ENCODE measurements at regions not wholly inside any gene's neighbourhood (a gene's known extent, or its start where the extent isn't known, plus 50 kb on each side); places are given as distances from the start of the nearest gene placed in this dataset.

- TF ChIP-seq EZH2phosphoT487 (IDR thresholded peaks at IDR 0.05; ENCODE audit: low read depth) (no peak), CTCF (IDR thresholded peaks at IDR 0.05; ENCODE audit: low read depth, low read length) (no peak)
- Histone ChIP-seq H2AFZ (ENCODE audit: low read depth, low read length) (no peak overlapping the region), H3K4me2 (ENCODE audit: low read length) (no peak overlapping the region), H3K9me3 (ENCODE audit: insufficient read depth, low read length) (no peaks in the 10 kb centered on the region), H3K79me2 (ENCODE audit: low read length) (no peaks in the 10 kb centered on the region), H3K4me3 (ENCODE audit: low read length) (no peak overlapping the region), H3K36me3 (replicated peaks; ENCODE audit: low read depth, low read length) (no peaks in the 10 kb centered on the region), H4K20me1 (ENCODE audit: insufficient read depth, low read length) (no peaks in the 10 kb centered on the region), H3K27ac (ENCODE audit: low read length) (no peak overlapping the region), H3K27me3 (ENCODE audit: low read depth, low read length) (peaks cover 38% of the 10 kb centered on the region), H3K4me1 (ENCODE audit: low read length) (no peaks in the 10 kb centered on the region), H3K9ac (ENCODE audit: low read length) (no peak overlapping the region)
These were observed 141.8 kb upstream of the KCNG1 start for GRCh38 chr20:51164731-51165130.

- no peaks in the 10 kb centered on the region for H4K20me1 ChIP-seq (ENCODE audit: insufficient read depth, low read length)
- no peaks in the 10 kb centered on the region for H3K79me2 ChIP-seq (ENCODE audit: low read length)
- H3K27me3 ChIP-seq (ENCODE audit: low read depth, low read length), result peaks cover 38% of the 10 kb centered on the region
- H2AFZ ChIP-seq (ENCODE audit: low read depth, low read length), result no peak overlapping the region
- no peaks in the 10 kb centered on the region for H3K9me3 ChIP-seq (ENCODE audit: insufficient read depth, low read length)
- no peaks in the 10 kb centered on the region for H3K36me3 ChIP-seq (replicated peaks; ENCODE audit: low read depth, low read length)
- no peaks in the 10 kb centered on the region for H3K4me1 ChIP-seq (ENCODE audit: low read length)
- H3K27ac ChIP-seq (ENCODE audit: low read length), result no peak overlapping the region
- H3K4me3 ChIP-seq (ENCODE audit: low read length), result no peak overlapping the region
- H3K9ac ChIP-seq (ENCODE audit: low read length), result no peak overlapping the region
- no peak for TF ChIP-seq EZH2phosphoT487 (IDR thresholded peaks at IDR 0.05; ENCODE audit: low read depth)
- no peak for TF ChIP-seq CTCF (IDR thresholded peaks at IDR 0.05; ENCODE audit: low read depth, low read length)
- no peak overlapping the region for H3K4me2 ChIP-seq (ENCODE audit: low read length)
These were observed 141.2 kb upstream of the KCNG1 start for GRCh38 chr20:51163996-51164600.

GRCh38 chr20:51162015-51162414, 139.1 kb upstream of the KCNG1 start:
- H3K9me3 ChIP-seq (ENCODE audit: insufficient read depth, low read length), result no peaks in the 10 kb centered on the region
- no peak overlapping the region for H3K4me3 ChIP-seq (ENCODE audit: low read length)
- TF ChIP-seq EZH2phosphoT487 (IDR thresholded peaks at IDR 0.05; ENCODE audit: low read depth) (no peak), CTCF (IDR thresholded peaks at IDR 0.05; ENCODE audit: low read depth, low read length) (no peak)
- H4K20me1 ChIP-seq (ENCODE audit: insufficient read depth, low read length), result no peaks in the 10 kb centered on the region
- peaks cover 46% of the 10 kb centered on the region for H3K27me3 ChIP-seq (ENCODE audit: low read depth, low read length)
- no peaks in the 10 kb centered on the region for H3K36me3 ChIP-seq (replicated peaks; ENCODE audit: low read depth, low read length)
- H3K4me1 ChIP-seq (ENCODE audit: low read length), result no peaks in the 10 kb centered on the region
- H3K9ac ChIP-seq (ENCODE audit: low read length), result no peak overlapping the region
- no peak overlapping the region for H2AFZ ChIP-seq (ENCODE audit: low read depth, low read length)
- no peaks in the 10 kb centered on the region for H3K79me2 ChIP-seq (ENCODE audit: low read length)
- no peak overlapping the region for H3K27ac ChIP-seq (ENCODE audit: low read length)
- H3K4me2 ChIP-seq (ENCODE audit: low read length), result no peak overlapping the region

GRCh38 chr20:51160821-51161220, 137.9 kb upstream of the KCNG1 start:
- Histone ChIP-seq H3K27me3 (ENCODE audit: low read depth, low read length) (peaks cover 58% of the 10 kb centered on the region), H2AFZ (ENCODE audit: low read depth, low read length) (no peak overlapping the region), H3K4me2 (ENCODE audit: low read length) (no peak overlapping the region)

More at GRCh38 chr20:51160821-51161220, 137.9 kb upstream of the KCNG1 start:
- H3K36me3 ChIP-seq (replicated peaks; ENCODE audit: low read depth, low read length), result no peaks in the 10 kb centered on the region
- H3K9me3 ChIP-seq (ENCODE audit: insufficient read depth, low read length), result no peaks in the 10 kb centered on the region
- H3K9ac ChIP-seq (ENCODE audit: low read length), result no peak overlapping the region
- H3K4me1 ChIP-seq (ENCODE audit: low read length), result no peaks in the 10 kb centered on the region
- no peak overlapping the region for H3K27ac ChIP-seq (ENCODE audit: low read length)
- TF ChIP-seq EZH2phosphoT487 (IDR thresholded peaks at IDR 0.05; ENCODE audit: low read depth) (no peak), CTCF (IDR thresholded peaks at IDR 0.05; ENCODE audit: low read depth, low read length) (no peak)
- no peaks in the 10 kb centered on the region for H4K20me1 ChIP-seq (ENCODE audit: insufficient read depth, low read length)
- no peaks in the 10 kb centered on the region for H3K79me2 ChIP-seq (ENCODE audit: low read length)
- H3K4me3 ChIP-seq (ENCODE audit: low read length), result no peak overlapping the region
